Karpas-422 (cell line): ENCODE measurements at regions not wholly inside any gene's neighbourhood (a gene's known extent, or its start where the extent isn't known, plus 50 kb on each side); places are given as distances from the start of the nearest gene placed in this dataset.

ENCODE experiments used
- DNase-seq: peaks from one replicate; pipeline ENCODE4 v3.0.0-alpha.2; 2015
- H2AFZ ChIP-seq: fragments of 200-600 bp; sonication (generic); 2 replicates; pipeline ENCODE4 v1.6.1; 2014; ENCODE audit warnings: antibody characterized with exemption, low read length, mixed read lengths
- H3K27ac ChIP-seq: fragments of 200-600 bp; sonication (generic); 2 replicates; pipeline ENCODE4 v1.5.1; 2014; ENCODE audit warnings: mild to moderate bottlenecking, low read length, moderate library complexity
- H3K27me3 ChIP-seq: fragments of 200-600 bp; sonication (generic); 2 replicates; pipeline ENCODE4 v1.6.1; 2014; ENCODE audit warnings: low read length, mixed read lengths
- H3K36me3 ChIP-seq: fragments of 200-600 bp; sonication (generic); 2 replicates; pipeline ENCODE4 v1.6.1; 2014; ENCODE audit warnings: low read length, mixed read lengths; ENCODE audit not compliant: insufficient read depth
- H3K4me1 ChIP-seq: fragments of 200-600 bp; sonication (generic); 2 replicates; pipeline ENCODE4 v1.6.1; 2014; ENCODE audit warnings: mild to moderate bottlenecking, low read length, mixed read lengths
- H3K4me2 ChIP-seq: fragments of 200-600 bp; sonication (generic); 2 replicates; pipeline ENCODE4 v1.6.1; 2014; ENCODE audit warnings: low read length, low read depth, mild to moderate bottlenecking; ENCODE audit not compliant: poor library complexity, severe bottlenecking
- H3K4me3 ChIP-seq: fragments of 200-600 bp; sonication (generic); 2 replicates; pipeline ENCODE4 v1.5.1; 2014; ENCODE audit warnings: mild to moderate bottlenecking, antibody characterized with exemption, low read length, mixed read lengths
- H3K79me2 ChIP-seq: fragments of 200-600 bp; sonication (generic); 2 replicates; pipeline ENCODE4 v1.6.1; 2014; ENCODE audit warnings: mild to moderate bottlenecking, low read length, mixed read lengths
- H3K9ac ChIP-seq: fragments of 200-600 bp; sonication (generic); 2 replicates; pipeline ENCODE4 v1.6.0; 2014; ENCODE audit warnings: low read length
- H3K9me2 ChIP-seq: fragments of 200-600 bp; sonication (generic), shearing (Covaris generic); replicated peaks from 2 replicates; pipeline ENCODE4 v1.6.0; 2014; ENCODE audit warnings: mild to moderate bottlenecking, low read length, moderate library complexity; ENCODE audit not compliant: insufficient read depth
- H3K9me3 ChIP-seq: fragments of 300-700, 200-600 bp; sonication (generic); 2 replicates; pipeline ENCODE4 v1.6.1; 2014; ENCODE audit warnings: low read length, mixed read lengths
- H4K20me1 ChIP-seq: fragments of 200-600 bp; sonication (generic); 2 replicates; pipeline ENCODE4 v1.6.1; 2014; ENCODE audit warnings: mild to moderate bottlenecking, antibody characterized with exemption, low read length, low read depth; ENCODE audit not compliant: insufficient read depth

- no peaks in the 10 kb centered on the region for H3K4me1 ChIP-seq
- no peaks in the 10 kb centered on the region for H4K20me1 ChIP-seq
- no peak for DNase-seq
- no peaks in the 10 kb centered on the region for H3K36me3 ChIP-seq
- H3K79me2 ChIP-seq: no peaks in the 10 kb centered on the region
- no peak overlapping the region for H3K4me2 ChIP-seq
- no peak overlapping the region for H3K9ac ChIP-seq
- no peaks in the 10 kb centered on the region for H3K9me3 ChIP-seq
- H3K9me2 ChIP-seq: no peaks in the 10 kb centered on the region; the same call in 1 of the 2 replicates
- H3K27ac ChIP-seq: no peak overlapping the region
- H3K4me3 ChIP-seq: no peak overlapping the region
- no peak overlapping the region for H2AFZ ChIP-seq
- H3K27me3 ChIP-seq: no peaks in the 10 kb centered on the region
Measured at GRCh38 chr6:121756666-121757065, 321.2 kb downstream of the GJA1 start.

DNA sequence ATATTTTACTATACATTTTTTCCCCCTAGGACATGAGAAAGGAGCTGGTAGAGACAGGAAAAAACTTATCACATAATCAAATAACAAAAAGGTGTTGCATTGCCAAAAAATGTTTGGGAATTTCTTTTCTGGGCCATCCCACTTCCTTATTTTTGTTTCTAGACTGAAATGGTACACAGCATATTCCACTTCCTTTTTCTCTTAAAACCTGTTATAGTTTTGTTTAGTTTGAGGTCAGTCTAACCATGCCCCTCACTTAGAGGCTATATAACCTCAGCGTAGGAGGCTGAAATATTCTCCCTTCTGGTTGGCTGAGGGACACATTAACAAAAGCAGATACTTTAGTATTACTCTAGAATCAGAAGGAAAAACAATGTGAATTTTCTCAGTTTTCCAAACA, 323.9 kb downstream of the GJA1 start:
- no peaks in the 10 kb centered on the region for H3K36me3 ChIP-seq
- no peaks in the 10 kb centered on the region; the same call in 1 of the 2 replicates for H3K9me2 ChIP-seq
- no peaks in the 10 kb centered on the region for H3K4me1 ChIP-seq
- DNase-seq: no peak
- no peak overlapping the region for H3K9ac ChIP-seq
- no peak overlapping the region for H3K4me2 ChIP-seq
- H3K9me3 ChIP-seq: no peaks in the 10 kb centered on the region
- H2AFZ ChIP-seq: no peak overlapping the region
- no peaks in the 10 kb centered on the region for H3K27me3 ChIP-seq
- H4K20me1 ChIP-seq: no peaks in the 10 kb centered on the region
- no peak overlapping the region for H3K4me3 ChIP-seq
- no peaks in the 10 kb centered on the region for H3K79me2 ChIP-seq
- H3K27ac ChIP-seq: no peak overlapping the region

DNA sequence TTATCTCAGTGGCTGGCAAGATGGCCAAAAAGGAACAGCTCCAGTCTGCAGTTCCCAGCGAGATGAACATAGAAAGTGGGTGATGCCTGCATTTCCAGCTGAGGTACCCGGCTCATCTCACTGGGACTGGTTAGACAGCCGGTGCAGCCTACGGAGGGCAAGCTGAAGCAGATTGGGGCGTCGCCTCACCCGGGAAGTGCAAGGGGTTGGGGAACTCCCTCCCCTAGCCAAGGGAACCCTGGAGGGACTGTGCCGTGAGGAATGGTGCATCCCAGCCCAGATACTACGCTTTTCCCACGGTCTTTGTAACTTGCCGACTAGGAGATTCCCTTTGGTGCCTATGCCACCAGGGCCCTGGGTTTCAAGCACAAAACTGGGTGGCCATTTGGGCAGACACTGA, 324.7 kb downstream of the GJA1 start:
- Histone ChIP-seq H3K4me1 (no peaks in the 10 kb centered on the region), H3K9me2 (no peaks in the 10 kb centered on the region; the same call in 1 of the 2 replicates), H3K9me3 (no peaks in the 10 kb centered on the region), H3K4me3 (no peak overlapping the region), H2AFZ (no peak overlapping the region), H3K79me2 (no peaks in the 10 kb centered on the region), H3K4me2 (no peak overlapping the region), H4K20me1 (no peaks in the 10 kb centered on the region), H3K27ac (no peak overlapping the region), H3K36me3 (no peaks in the 10 kb centered on the region), H3K27me3 (no peaks in the 10 kb centered on the region), H3K9ac (no peak overlapping the region)
- DNase-seq: no peak

DNA sequence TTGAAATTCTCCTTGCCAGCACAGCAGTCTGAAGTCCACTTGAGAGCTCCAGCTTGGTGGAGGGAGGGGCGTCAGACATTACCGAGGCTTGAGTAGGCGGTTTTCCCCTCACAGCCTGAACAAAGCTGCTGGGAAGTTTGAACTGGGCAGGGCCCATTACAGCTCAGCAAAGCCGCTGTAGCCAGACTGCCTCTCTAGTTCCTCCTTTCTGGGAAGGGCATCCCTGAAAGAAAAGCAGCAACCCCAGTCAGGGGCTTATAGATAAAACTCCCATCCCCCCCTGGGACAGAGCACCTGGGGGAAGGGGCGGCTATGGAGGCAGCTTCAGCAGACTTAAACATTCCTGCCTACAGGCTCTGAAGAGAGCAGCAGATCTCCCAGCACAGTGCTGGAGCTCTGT, 325.3 kb downstream of the GJA1 start:
- Histone ChIP-seq H3K36me3 (no peaks in the 10 kb centered on the region), H3K79me2 (no peaks in the 10 kb centered on the region), H3K9me2 (no peaks in the 10 kb centered on the region; the same call in 1 of the 2 replicates), H3K9me3 (no peaks in the 10 kb centered on the region), H2AFZ (no peak overlapping the region), H3K4me2 (no peak overlapping the region), H3K4me1 (no peaks in the 10 kb centered on the region), H3K27ac (no peak overlapping the region), H3K4me3 (no peak overlapping the region), H3K27me3 (no peaks in the 10 kb centered on the region), H3K9ac (no peak overlapping the region), H4K20me1 (no peaks in the 10 kb centered on the region)
- DNase-seq: no peak

GRCh38 chr6:121764493-121764892, 329.0 kb downstream of the GJA1 start:
- Histone ChIP-seq H3K27me3 (no peaks in the 10 kb centered on the region), H3K4me1 (no peaks in the 10 kb centered on the region), H4K20me1 (no peaks in the 10 kb centered on the region), H3K79me2 (no peaks in the 10 kb centered on the region), H3K4me2 (no peak overlapping the region), H2AFZ (no peak overlapping the region), H3K36me3 (no peaks in the 10 kb centered on the region), H3K27ac (no peak overlapping the region), H3K9ac (no peak overlapping the region), H3K4me3 (no peak overlapping the region), H3K9me2 (no peaks in the 10 kb centered on the region), H3K9me3 (no peaks in the 10 kb centered on the region)
- no peak for DNase-seq

DNA sequence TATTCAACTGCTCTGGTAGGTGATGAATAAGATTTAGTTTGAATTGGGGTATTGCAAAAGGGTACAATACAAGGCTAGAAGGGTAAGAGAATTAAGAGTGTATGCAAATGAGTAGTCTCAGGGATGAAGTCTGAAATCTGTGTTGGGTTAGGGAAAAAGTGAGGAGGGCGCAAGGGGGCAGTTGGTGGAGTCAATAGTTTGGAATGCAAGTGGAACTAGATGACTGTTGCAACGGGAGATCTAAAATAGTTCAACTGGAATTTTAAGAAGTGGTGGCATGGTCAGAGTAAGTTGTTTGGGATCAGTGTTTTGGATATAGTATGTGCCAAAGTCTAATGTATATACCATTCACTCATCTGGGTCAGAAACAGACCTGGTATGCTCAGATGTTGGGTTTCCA, 329.6 kb downstream of the GJA1 start:
- no peaks in the 10 kb centered on the region for H3K79me2 ChIP-seq
- H2AFZ ChIP-seq: no peak overlapping the region
- no peak overlapping the region for H3K27ac ChIP-seq
- H4K20me1 ChIP-seq: no peaks in the 10 kb centered on the region
- H3K9me3 ChIP-seq: no peaks in the 10 kb centered on the region
- H3K4me1 ChIP-seq: no peaks in the 10 kb centered on the region
- no peak for DNase-seq
- H3K36me3 ChIP-seq: no peaks in the 10 kb centered on the region
- no peaks in the 10 kb centered on the region for H3K27me3 ChIP-seq
- H3K9ac ChIP-seq: no peak overlapping the region
- no peak overlapping the region for H3K4me3 ChIP-seq
- no peak overlapping the region for H3K4me2 ChIP-seq
- no peaks in the 10 kb centered on the region for H3K9me2 ChIP-seq

DNA sequence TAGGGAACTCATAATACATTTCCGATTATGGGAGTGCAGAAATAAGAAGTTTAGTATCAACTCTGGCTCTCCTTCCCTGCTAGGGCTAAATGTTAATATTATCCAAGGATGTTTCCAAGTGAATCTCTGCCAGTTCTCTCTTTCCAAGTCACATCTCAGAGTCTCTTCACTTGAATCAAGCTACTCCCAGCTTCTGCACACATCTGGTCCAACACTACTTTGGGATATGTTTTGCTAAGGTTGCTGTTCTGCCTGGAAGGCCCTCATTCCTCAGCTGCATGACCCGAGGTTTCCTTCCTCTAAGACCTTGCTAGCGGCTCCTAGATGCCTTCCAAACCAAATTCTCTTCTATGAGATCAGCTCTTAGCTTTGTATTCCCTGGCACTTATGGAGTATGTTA, 331.8 kb downstream of the GJA1 start:
- Histone ChIP-seq H3K9me3 (no peaks in the 10 kb centered on the region), H2AFZ (no peak overlapping the region), H3K36me3 (no peaks in the 10 kb centered on the region), H3K79me2 (no peaks in the 10 kb centered on the region), H3K4me2 (no peak overlapping the region), H3K9me2 (no peaks in the 10 kb centered on the region), H4K20me1 (no peaks in the 10 kb centered on the region), H3K4me1 (no peaks in the 10 kb centered on the region), H3K4me3 (no peak overlapping the region), H3K9ac (no peak overlapping the region), H3K27ac (no peak overlapping the region), H3K27me3 (no peaks in the 10 kb centered on the region)
- DNase-seq: no peak

DNA sequence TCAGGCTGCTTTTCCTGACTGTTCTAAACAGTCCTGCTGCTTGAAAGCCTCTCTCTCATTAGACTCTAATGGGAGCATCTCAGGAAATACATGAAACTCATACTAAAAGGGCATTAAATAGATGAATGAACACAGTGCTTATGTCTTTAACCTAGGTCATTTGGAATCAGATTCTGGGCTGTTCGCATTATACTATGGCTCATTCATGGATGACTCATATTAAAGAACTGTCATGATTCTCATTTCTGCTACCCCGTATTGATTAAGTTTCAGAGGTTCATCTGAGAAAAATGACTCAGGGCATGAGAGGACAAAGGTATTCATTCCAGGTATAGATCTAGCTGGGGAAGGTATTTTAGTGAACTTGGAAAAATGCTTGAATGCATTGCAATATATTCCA, 335.5 kb downstream of the GJA1 start:
- Histone ChIP-seq H3K27me3 (no peaks in the 10 kb centered on the region), H4K20me1 (no peaks in the 10 kb centered on the region), H3K9ac (no peak overlapping the region), H3K79me2 (no peaks in the 10 kb centered on the region), H3K4me1 (no peaks in the 10 kb centered on the region), H3K27ac (no peak overlapping the region), H3K4me2 (no peak overlapping the region), H3K36me3 (no peaks in the 10 kb centered on the region), H2AFZ (no peak overlapping the region), H3K4me3 (no peak overlapping the region), H3K9me2 (no peaks in the 10 kb centered on the region), H3K9me3 (no peaks in the 10 kb centered on the region)
- no peak for DNase-seq
